ENCODE measurements at regions not wholly inside any gene's neighbourhood (a gene's known extent, or its start where the extent isn't known, plus 50 kb on each side); places are given as distances from the start of the nearest gene placed in this dataset.

- Histone ChIP-seq H3K9me3 (replicated peaks; ENCODE audit: insufficient read depth, low read length) (no peaks in the 10 kb centered on the region), H3F3A (ENCODE audit: insufficient read depth, low read length) (no peaks in the 10 kb centered on the region), H3K79me2 (ENCODE audit: low read length) (no peaks in the 10 kb centered on the region), H3K9ac (ENCODE audit: low read length) (no peak overlapping the region), H3K36me3 (replicated peaks; ENCODE audit: insufficient read depth, low read length) (no peaks in the 10 kb centered on the region), H3K27ac (ENCODE audit: low read length) (no peak overlapping the region), H3K4me2 (ENCODE audit: low read depth, low read length) (no peak overlapping the region), H3K9me2 (replicated peaks; ENCODE audit: insufficient read depth, low read length) (no peaks in the 10 kb centered on the region), H3K4me3 (ENCODE audit: low read length) (no peak overlapping the region), H3K4me1 (ENCODE audit: low read length) (no peaks in the 10 kb centered on the region), H4K20me1 (ENCODE audit: insufficient read depth, low read length) (no peaks in the 10 kb centered on the region), H3K27me3 (replicated peaks; ENCODE audit: insufficient read depth, low read length) (no peaks in the 10 kb centered on the region), H2AFZ (ENCODE audit: low read length) (no peak overlapping the region)
- TF ChIP-seq EZH2 (optimal IDR thresholded peaks at IDR 0.05; ENCODE audit: low read depth, low read length) (no peak), CTCF (IDR thresholded peaks at IDR 0.05; ENCODE audit: low read length) (no peak), EZH2phosphoT487 (IDR thresholded peaks at IDR 0.05; ENCODE audit: low read length) (no peak)
- DNase-seq, result no peak
These were observed 230.4 kb downstream of the ZPLD1 start for GRCh38 chr3:102665183-102665582.

DNA sequence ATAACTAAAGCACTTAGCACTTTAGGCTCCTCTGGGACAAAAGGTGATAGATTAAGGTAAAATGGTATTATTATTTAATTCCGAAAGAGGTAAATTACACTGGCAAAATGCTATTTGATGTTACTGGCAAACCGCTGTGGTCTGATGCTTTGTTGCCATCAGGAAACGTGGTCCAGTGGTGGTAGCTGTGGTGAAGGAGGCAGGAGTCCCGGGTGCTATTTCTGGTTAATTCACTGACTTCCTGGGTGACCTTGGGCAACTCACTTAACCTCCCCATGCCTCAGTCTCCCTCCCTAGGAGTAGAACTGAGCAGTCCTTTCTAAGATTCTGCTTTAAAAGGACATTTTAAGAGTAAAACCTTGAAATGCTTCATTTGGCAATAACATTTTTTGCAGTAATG, 233.4 kb downstream of the ZPLD1 start:
- no peak for DNase-seq
- Histone ChIP-seq H3K27ac (ENCODE audit: low read length) (no peak overlapping the region), H3K79me2 (ENCODE audit: low read length) (no peaks in the 10 kb centered on the region), H2AFZ (ENCODE audit: low read length) (no peak overlapping the region), H3K9me2 (replicated peaks; ENCODE audit: insufficient read depth, low read length) (no peaks in the 10 kb centered on the region), H3K9me3 (replicated peaks; ENCODE audit: insufficient read depth, low read length) (no peaks in the 10 kb centered on the region), H3K9ac (ENCODE audit: low read length) (no peak overlapping the region), H3K27me3 (replicated peaks; ENCODE audit: insufficient read depth, low read length) (no peaks in the 10 kb centered on the region), H3K36me3 (replicated peaks; ENCODE audit: insufficient read depth, low read length) (no peaks in the 10 kb centered on the region), H3K4me3 (ENCODE audit: low read length) (no peak overlapping the region), H3K4me1 (ENCODE audit: low read length) (no peaks in the 10 kb centered on the region), H4K20me1 (ENCODE audit: insufficient read depth, low read length) (no peaks in the 10 kb centered on the region), H3K4me2 (ENCODE audit: low read depth, low read length) (no peak overlapping the region), H3F3A (ENCODE audit: insufficient read depth, low read length) (no peaks in the 10 kb centered on the region)
- no peak for TF ChIP-seq CTCF (IDR thresholded peaks at IDR 0.05; ENCODE audit: low read length)
- TF ChIP-seq EZH2 (optimal IDR thresholded peaks at IDR 0.05; ENCODE audit: low read depth, low read length), result no peak
- TF ChIP-seq EZH2phosphoT487 (IDR thresholded peaks at IDR 0.05; ENCODE audit: low read length), result no peak

- Histone ChIP-seq H3K79me2 (ENCODE audit: low read length) (no peaks in the 10 kb centered on the region), H4K20me1 (ENCODE audit: insufficient read depth, low read length) (no peaks in the 10 kb centered on the region), H3K4me1 (ENCODE audit: low read length) (peaks cover 10% of the 10 kb centered on the region), H3K36me3 (replicated peaks; ENCODE audit: insufficient read depth, low read length) (no peaks in the 10 kb centered on the region), H3K9ac (ENCODE audit: low read length) (no peak overlapping the region), H3F3A (ENCODE audit: insufficient read depth, low read length) (no peaks in the 10 kb centered on the region), H3K4me2 (ENCODE audit: low read depth, low read length) (no peak overlapping the region), H3K27me3 (replicated peaks; ENCODE audit: insufficient read depth, low read length) (no peaks in the 10 kb centered on the region), H3K27ac (ENCODE audit: low read length) (no peak overlapping the region), H3K9me2 (replicated peaks; ENCODE audit: insufficient read depth, low read length) (no peaks in the 10 kb centered on the region), H2AFZ (ENCODE audit: low read length) (no peak overlapping the region), H3K9me3 (replicated peaks; ENCODE audit: insufficient read depth, low read length) (no peaks in the 10 kb centered on the region), H3K4me3 (ENCODE audit: low read length) (no peak overlapping the region)
- TF ChIP-seq EZH2 (optimal IDR thresholded peaks at IDR 0.05; ENCODE audit: low read depth, low read length) (no peak), CTCF (IDR thresholded peaks at IDR 0.05; ENCODE audit: low read length) (no peak), EZH2phosphoT487 (IDR thresholded peaks at IDR 0.05; ENCODE audit: low read length) (no peak)
- DNase-seq, result no peak
These were observed 236.2 kb downstream of the ZPLD1 start for GRCh38 chr3:102670986-102671385.

All from MM.1S (cell line).